Keratinocyte (primary cell): ENCODE measurements at regions not wholly inside any gene's neighbourhood (a gene's known extent, or its start where the extent isn't known, plus 50 kb on each side); places are given as distances from the start of the nearest gene placed in this dataset.

ENCODE experiments used
- DNase-seq: peaks from one replicate; pipeline ENCODE4 v3.0.0-alpha.2; 2011; ENCODE audit warnings: low read depth, missing footprints, low spot score
- FAIRE-seq: peaks from 2 replicates; lab custom pipeline; 2011; peaks lifted over from hg19 to GRCh38; lab: Jason Lieb, UNC
- H2AFZ ChIP-seq: 2 replicates; pipeline ENCODE4 v1.6.0; 2012; ENCODE audit warnings: low read length, control low read depth, inconsistent platforms; ENCODE audit not compliant: control insufficient read depth
- H3K27ac ChIP-seq: 2 replicates; pipeline ENCODE4 v1.5.1; 2011; ENCODE audit warnings: low read length; ENCODE audit not compliant: control insufficient read depth, insufficient read depth
- H3K27me3 ChIP-seq: 3 replicates; pipeline ENCODE4 v1.6.0; 2011; ENCODE audit warnings: low read length; ENCODE audit not compliant: control insufficient read depth, insufficient read depth; ENCODE audit errors: extremely low read depth
- H3K36me3 ChIP-seq, 2 experiments: 2 replicates in 1 of 2; 3 replicates in 1 of 2; pipeline ENCODE4 v1.5.1; 2011; ENCODE audit warnings: low read length in 2 of 2, mild to moderate bottlenecking in 1 of 2; ENCODE audit not compliant: control insufficient read depth in 2 of 2, insufficient read depth in 2 of 2; ENCODE audit errors: extremely low read depth in 1 of 2
- H3K4me1 ChIP-seq: 3 replicates; pipeline ENCODE4 v1.5.1; 2011; ENCODE audit warnings: low read length; ENCODE audit not compliant: control insufficient read depth, insufficient read depth; ENCODE audit errors: extremely low read depth
- H3K4me2 ChIP-seq: 3 replicates; pipeline ENCODE4 v1.6.0; 2011; ENCODE audit warnings: low read depth, low read length; ENCODE audit not compliant: control insufficient read depth, insufficient read depth; ENCODE audit errors: extremely low read depth
- H3K4me3 ChIP-seq, 3 experiments: fragments of 200-600 bp in 1 of 3; sonication (generic) in 1 of 3; 2 replicates in 2 of 3; 3 replicates in 1 of 3; pipeline ENCODE4 v1.5.1; 2011 to 2016; ENCODE audit warnings: low read length in 3 of 3, mild to moderate bottlenecking in 3 of 3, control low read depth in 2 of 3, inconsistent platforms in 1 of 3, low read depth in 1 of 3, mixed read lengths in 1 of 3, mixed run types in 1 of 3, moderate library complexity in 1 of 3; ENCODE audit not compliant: control insufficient read depth in 2 of 3, insufficient read depth in 2 of 3; ENCODE audit errors: extremely low read depth in 1 of 3
- H3K79me2 ChIP-seq: 2 replicates; pipeline ENCODE4 v1.6.0; 2012; ENCODE audit warnings: low read length; ENCODE audit not compliant: control insufficient read depth, insufficient read depth
- H3K9ac ChIP-seq: 3 replicates; pipeline ENCODE4 v1.6.0; 2011; ENCODE audit warnings: low read length; ENCODE audit not compliant: control insufficient read depth, insufficient read depth; ENCODE audit errors: extremely low read depth
- H3K9me1 ChIP-seq: 3 replicates; pipeline ENCODE4 v1.6.0; 2011; ENCODE audit warnings: low read length; ENCODE audit not compliant: control insufficient read depth, insufficient read depth; ENCODE audit errors: extremely low read depth
- H3K9me3 ChIP-seq: 2 replicates; pipeline ENCODE4 v1.5.1; 2012; ENCODE audit warnings: low read depth, low read length; ENCODE audit not compliant: control insufficient read depth
- H4K20me1 ChIP-seq: 3 replicates; pipeline ENCODE4 v1.6.0; 2011; ENCODE audit warnings: low read length; ENCODE audit not compliant: control insufficient read depth, insufficient read depth; ENCODE audit errors: extremely low read depth
- CTCF ChIP-seq, 3 experiments: IDR thresholded peaks in 1 of 3; conservative IDR thresholded peaks in 1 of 3; optimal IDR thresholded peaks in 1 of 3; 2 replicates in 2 of 3; 3 replicates in 1 of 3; pipeline versions ENCODE3 to v1.5.1; 2011; ENCODE audit warnings: low read length in 3 of 3, mild to moderate bottlenecking in 3 of 3, moderate library complexity in 2 of 3, control low read depth in 1 of 3, inconsistent platforms in 1 of 3; ENCODE audit not compliant: insufficient read depth in 2 of 3; ENCODE audit errors: extremely low read depth in 1 of 3
- EZH2 ChIP-seq: IDR thresholded peaks from one replicate; pipeline ENCODE4 v1.6.1; 2012; ENCODE audit warnings: inconsistent platforms, mild to moderate bottlenecking, low read length, moderate library complexity
- dilution Hi-C: fragments of 300-500 bp; cut with MboI; formaldehyde crosslinking; loops from one replicate; pipeline ENCODE4 v1.7.0; 2020; ENCODE audit warnings: low sequenced_read_pairs; ENCODE audit not compliant: extremely low pct_ligation_motif_present

- H4K20me1 ChIP-seq, result no peaks in the 10 kb centered on the region
- DNase-seq, result no peak
- TF ChIP-seq CTCF (optimal IDR thresholded peaks at IDR 0.05 in 1 of 3, IDR thresholded peaks at IDR 0.05 in 1 of 3, conservative IDR thresholded peaks at IDR 0.05 in 1 of 3; ENCODE audit: extremely low read depth in 1 of 3, insufficient read depth in 2 of 3, low read length in 3 of 3) (no peak), EZH2 (no peak)
- H3K4me3 ChIP-seq, result no peak overlapping the region
- dilution Hi-C loops, result no loop called here
- H3K36me3 ChIP-seq, result no peaks in the 10 kb centered on the region
- H3K27ac ChIP-seq, result no peak overlapping the region
- H3K9ac ChIP-seq, result no peak overlapping the region
- FAIRE-seq, result no peak
- no peaks in the 10 kb centered on the region for H3K27me3 ChIP-seq
- H3K79me2 ChIP-seq, result no peaks in the 10 kb centered on the region
- H3K9me3 ChIP-seq, result no peaks in the 10 kb centered on the region
- H2AFZ ChIP-seq, result no peak overlapping the region
- H3K4me1 ChIP-seq, result no peaks in the 10 kb centered on the region
- H3K9me1 ChIP-seq, result no peaks in the 10 kb centered on the region
- H3K4me2 ChIP-seq, result no peak overlapping the region
These were observed 137.2 kb downstream of the MAGEC1 start for GRCh38 chrX:142040906-142041305.

- no peak overlapping the region for H2AFZ ChIP-seq
- H3K9me3 ChIP-seq, result no peaks in the 10 kb centered on the region
- no peaks in the 10 kb centered on the region for H3K27me3 ChIP-seq
- no peak overlapping the region for H3K4me3 ChIP-seq
- no peak overlapping the region for H3K27ac ChIP-seq
- H3K9ac ChIP-seq, result no peak overlapping the region
- DNase-seq (no peak), FAIRE-seq (no peak)
- TF ChIP-seq CTCF (optimal IDR thresholded peaks at IDR 0.05 in 1 of 3, IDR thresholded peaks at IDR 0.05 in 1 of 3, conservative IDR thresholded peaks at IDR 0.05 in 1 of 3; ENCODE audit: extremely low read depth in 1 of 3, insufficient read depth in 2 of 3, low read length in 3 of 3) (no peak), EZH2 (no peak)
- no peaks in the 10 kb centered on the region for H3K36me3 ChIP-seq
- H4K20me1 ChIP-seq, result no peaks in the 10 kb centered on the region
- dilution Hi-C loops, result no loop called here
- H3K79me2 ChIP-seq, result no peaks in the 10 kb centered on the region
- H3K4me2 ChIP-seq, result no peak overlapping the region
- no peaks in the 10 kb centered on the region for H3K4me1 ChIP-seq
- H3K9me1 ChIP-seq, result no peaks in the 10 kb centered on the region
These were observed 132.4 kb downstream of the MAGEC1 start for GRCh38 chrX:142036116-142036515.
